Stimulated activated effector memory CD8-positive, alpha-beta T cell treated with anti-CD3 and anti-CD28 coated beads, Interleukin-12 subunit alpha, Interleukin-12 subunit beta, amount 100 ng/mL, for 72 hours (primary cell): ENCODE measurements at regions not wholly inside any gene's neighbourhood (a gene's known extent, or its start where the extent isn't known, plus 50 kb on each side); places are given as distances from the start of the nearest gene placed in this dataset.

Experiments
- ATAC-seq: fragments of 150-1000 bp; cut with Tn5 transposase; 2 replicates; pipeline ENCODE4 v1.10.0; 2021
- DNase-seq, 2 donors: peaks; one replicate each; pipeline ENCODE4 v3.0.0; 2021 to 2022; ENCODE audit warnings: low spot score in 2 of 2
- H3K27ac Mint-ChIP-seq: one replicate; pipeline ENCODE4 v1.8.0; 2022; ENCODE audit warnings: mild to moderate bottlenecking, mixed read lengths
- H3K36me3 Mint-ChIP-seq: one replicate; pipeline ENCODE4 v1.8.0; 2022; ENCODE audit warnings: mild to moderate bottlenecking, mixed read lengths
- H3K4me1 Mint-ChIP-seq: one replicate; pipeline ENCODE4 v1.8.0; 2022; ENCODE audit warnings: mixed read lengths
- H3K4me3 Mint-ChIP-seq: one replicate; pipeline ENCODE4 v1.8.0; 2022; ENCODE audit warnings: mild to moderate bottlenecking, mixed read lengths
- H3K9me3 Mint-ChIP-seq: one replicate; pipeline ENCODE4 v1.8.0; 2022; ENCODE audit warnings: mixed read lengths

DNA sequence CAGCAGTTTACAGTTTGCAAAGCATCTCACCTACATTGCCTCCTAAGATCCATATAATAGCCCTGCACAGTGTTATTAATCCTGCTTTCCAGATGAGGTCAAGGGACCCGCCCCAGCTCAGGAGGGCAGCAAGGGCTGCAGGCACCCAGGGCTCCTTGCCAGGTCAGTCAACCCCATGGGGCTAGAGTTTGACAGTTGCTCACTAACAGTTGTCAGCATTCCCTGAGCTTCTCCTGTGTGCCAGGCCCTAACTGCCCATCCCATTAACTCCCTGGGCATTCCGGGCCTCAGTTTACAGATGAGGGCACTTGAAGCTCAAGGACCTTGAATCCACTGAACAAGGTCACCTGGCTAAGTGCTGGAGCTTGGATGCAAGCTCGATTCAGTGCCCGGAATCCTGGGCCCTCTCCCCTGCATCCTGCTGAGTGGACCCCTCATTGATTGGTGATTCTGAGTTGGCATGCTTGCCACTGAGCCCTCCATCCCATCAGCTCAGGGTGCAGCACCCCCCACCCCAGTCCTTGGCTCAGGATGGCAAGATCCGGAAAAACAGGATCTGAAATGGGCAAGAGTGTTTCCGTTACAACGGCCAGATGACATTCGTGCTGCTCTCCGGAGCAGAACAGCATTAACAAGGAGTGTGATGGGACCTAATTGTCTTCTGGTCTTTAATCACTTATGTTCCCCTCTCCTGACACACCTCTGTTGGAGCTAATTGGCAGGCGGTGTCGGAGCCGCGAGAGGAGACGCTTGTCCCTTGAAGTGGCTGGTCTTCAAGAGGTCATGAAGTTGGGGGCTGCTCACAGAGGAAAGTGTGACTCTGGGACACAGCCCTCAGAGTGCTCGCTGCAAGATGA lies 87.4 kb upstream of the SHISAL1 start:
- Mint-ChIP-seq H3K27ac (no peak overlapping the region), H3K36me3 (no peaks in the 10 kb centered on the region), H3K4me1 (no peaks in the 10 kb centered on the region), H3K4me3 (no peak overlapping the region), H3K9me3 (no peaks in the 10 kb centered on the region)
- DNase-seq = no peak
- no peak for ATAC-seq

DNA sequence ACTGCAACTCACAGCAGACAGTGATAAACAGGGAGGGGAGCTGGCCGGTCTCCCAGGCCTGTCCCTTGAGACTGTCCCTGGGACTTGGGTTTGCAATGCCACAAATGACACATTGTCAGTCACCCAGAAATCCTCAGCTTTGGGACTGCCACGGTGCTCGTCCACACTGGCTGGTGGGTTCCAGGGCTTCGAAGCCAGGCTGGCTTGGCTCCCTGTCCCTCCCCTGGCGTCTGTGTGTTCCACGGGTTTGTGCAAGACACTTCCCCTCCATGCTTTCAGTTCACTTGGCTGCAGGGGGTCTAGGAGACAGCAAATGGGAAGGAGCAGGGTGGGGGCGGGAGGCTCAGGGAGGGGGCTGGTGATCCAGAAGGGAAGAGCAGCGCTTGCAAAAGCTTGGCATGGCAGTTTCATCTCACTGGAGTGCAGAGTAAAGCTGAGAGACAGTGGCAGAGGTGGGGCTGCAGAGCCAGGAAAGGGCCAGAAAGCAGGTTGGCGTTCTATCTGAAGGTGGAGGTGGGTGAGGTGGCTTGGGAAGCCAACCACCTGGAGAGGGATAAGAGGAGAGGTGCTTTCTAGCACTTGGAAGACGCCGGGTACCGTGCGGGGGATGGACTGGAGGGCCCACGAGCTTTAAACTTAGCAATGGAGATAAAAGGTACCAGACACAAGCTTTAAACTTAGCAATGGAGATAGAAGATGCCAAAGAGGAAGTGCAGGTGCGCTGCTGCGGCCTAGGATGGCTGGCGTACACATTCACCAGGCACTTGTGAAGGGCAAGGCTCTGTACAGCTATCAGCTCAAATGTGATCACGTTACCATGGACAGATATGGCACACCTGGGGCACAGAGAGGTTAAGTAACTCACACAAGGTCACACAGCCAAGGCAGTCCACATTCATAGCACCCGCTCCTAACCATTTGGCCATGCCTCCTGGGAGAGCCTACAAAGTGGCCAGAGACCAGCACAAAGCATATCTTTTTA lies 86.4 kb upstream of the SHISAL1 start:
- H3K9me3 Mint-ChIP-seq = no peaks in the 10 kb centered on the region
- no peak overlapping the region for H3K4me3 Mint-ChIP-seq
- no peak overlapping the region for H3K27ac Mint-ChIP-seq
- DNase-seq (no peak), ATAC-seq (no peak)
- no peaks in the 10 kb centered on the region for H3K4me1 Mint-ChIP-seq
- no peaks in the 10 kb centered on the region for H3K36me3 Mint-ChIP-seq

DNA sequence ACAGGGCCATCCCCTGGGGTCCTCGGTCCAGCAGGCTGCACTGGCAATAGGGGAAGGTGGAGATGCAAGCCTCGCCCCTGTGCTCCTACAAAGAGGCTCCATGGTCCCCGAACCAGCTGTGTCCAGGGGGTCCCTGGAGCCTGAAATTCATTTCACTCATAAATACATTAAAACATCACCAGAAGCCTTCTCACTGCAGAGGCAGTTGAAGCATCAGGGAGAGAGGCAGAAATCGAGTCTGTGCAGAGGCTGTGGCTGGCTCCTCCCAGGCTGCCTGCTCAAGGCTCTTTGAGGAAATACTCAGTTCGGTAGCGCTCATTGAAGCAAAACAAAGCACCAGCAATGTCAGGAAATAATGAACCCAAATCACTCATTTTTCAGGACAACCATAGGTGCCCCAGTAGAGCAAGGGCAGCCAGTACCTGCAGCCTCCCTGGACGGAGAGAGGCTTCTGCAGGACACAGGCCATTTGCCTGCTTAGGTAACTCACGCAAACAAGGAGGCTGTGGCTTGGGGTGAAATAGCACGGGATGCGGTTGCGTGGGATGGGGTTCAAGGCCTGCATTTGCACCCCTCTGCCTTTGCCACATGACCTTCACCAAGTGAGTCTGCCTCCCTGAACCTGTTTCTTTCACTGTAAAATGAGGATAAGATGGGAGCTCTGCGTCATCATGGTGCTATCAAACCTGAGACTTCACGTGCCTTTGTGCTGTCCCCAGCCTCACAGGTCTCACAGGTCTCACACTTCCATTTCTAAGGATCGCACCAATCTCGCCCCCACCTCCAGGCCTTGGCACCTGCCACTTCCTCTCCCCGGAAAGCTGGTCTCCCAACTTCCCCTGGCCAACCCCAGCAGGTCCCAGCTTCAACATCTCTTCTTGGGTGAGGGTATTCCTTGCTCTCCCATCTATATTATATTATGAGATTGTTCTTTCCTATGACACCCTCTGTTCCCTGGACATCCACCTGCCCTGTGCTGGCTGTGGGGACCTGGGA lies 84.3 kb upstream of the SHISAL1 start:
- DNase-seq (no peak), ATAC-seq (no peak)
- Mint-ChIP-seq H3K9me3 (no peaks in the 10 kb centered on the region), H3K36me3 (no peaks in the 10 kb centered on the region), H3K27ac (no peak overlapping the region), H3K4me1 (no peaks in the 10 kb centered on the region), H3K4me3 (no peak overlapping the region)

DNA sequence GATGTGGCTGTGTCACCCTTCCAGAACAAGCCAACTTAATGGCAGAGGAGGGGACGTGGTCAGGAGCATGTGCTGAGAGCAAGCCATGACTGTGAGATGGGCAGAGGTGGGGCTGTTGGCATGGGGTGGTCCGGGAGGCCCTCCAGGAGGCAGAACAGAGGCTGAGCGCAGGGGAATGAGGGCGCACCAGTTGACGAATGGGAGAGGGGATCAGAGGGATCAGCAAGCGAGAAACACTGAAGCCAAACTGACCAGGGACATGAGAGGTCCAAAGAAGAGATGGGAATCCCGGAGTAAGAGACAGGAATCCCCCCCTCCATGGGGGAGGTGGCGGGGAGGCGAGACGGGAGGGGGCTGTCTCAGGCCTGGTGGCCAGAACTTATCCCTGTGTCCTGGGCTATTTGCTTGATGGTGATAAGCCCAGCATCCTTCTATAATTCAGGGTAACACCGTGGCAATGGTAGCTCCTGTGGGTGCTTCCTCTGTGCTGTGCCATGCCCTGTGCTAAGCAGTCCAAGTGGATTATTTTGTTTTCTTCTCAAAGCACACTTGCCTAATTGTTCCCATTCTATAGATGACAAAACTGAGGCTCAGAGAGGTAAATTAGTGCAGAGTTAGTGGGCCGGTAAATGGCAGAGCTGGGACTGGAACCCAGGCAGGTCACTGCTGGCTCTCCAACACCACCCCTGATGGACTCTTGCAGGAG lies 83.4 kb upstream of the SHISAL1 start:
- H3K4me1 Mint-ChIP-seq = peaks cover 6% of the 10 kb centered on the region
- no peak overlapping the region for H3K4me3 Mint-ChIP-seq
- DNase-seq (no peak), ATAC-seq (no peak)
- no peak overlapping the region for H3K27ac Mint-ChIP-seq
- no peaks in the 10 kb centered on the region for H3K36me3 Mint-ChIP-seq
- H3K9me3 Mint-ChIP-seq = no peaks in the 10 kb centered on the region

DNA sequence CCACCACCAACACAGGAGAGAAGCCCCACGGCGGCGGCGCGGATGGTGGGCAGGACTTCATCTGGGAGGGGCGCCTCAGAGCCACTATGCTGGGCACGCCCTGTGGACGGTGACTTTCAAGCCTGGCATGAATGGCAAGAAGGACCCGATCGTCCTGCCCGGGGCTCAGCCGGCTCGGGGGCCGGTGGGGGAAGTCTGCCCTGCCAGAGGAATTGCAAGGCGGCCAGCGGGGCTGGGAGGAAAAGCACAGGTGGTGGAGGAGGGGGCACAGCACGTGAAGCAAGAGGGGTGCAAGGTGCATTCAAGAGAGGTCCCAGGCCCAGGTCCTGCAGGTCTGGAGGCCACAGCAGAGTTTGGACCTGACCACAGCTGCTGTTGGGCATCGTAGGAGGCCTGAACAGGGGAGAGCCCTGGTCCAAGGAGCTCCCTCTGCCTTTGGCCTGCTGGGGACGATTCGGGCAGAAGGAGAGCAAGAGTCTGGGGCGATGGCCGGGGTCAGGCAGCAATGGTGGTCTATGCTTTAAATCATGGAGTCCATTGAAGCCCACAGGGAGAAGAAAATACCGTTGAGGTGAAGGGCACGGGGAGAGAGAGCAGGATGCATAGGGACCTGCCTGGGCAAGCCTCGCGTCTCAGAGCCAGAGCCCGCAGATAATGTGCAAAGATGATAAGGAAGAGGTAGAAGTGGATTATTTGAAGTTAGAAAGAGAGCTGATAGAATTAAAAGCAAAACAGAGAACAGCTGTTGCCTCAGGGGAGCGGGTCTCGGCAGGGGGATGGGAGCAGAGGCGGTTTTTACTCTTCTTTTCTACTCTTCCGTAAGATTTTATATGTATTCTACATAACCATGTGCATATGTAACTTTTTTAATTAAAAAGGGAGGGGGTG lies 82.6 kb upstream of the SHISAL1 start:
- Mint-ChIP-seq H3K4me3 (no peak overlapping the region), H3K36me3 (no peaks in the 10 kb centered on the region), H3K9me3 (no peaks in the 10 kb centered on the region), H3K4me1 (peaks cover 6% of the 10 kb centered on the region), H3K27ac (no peak overlapping the region)
- ATAC-seq (no peak), DNase-seq (no peak)

DNA sequence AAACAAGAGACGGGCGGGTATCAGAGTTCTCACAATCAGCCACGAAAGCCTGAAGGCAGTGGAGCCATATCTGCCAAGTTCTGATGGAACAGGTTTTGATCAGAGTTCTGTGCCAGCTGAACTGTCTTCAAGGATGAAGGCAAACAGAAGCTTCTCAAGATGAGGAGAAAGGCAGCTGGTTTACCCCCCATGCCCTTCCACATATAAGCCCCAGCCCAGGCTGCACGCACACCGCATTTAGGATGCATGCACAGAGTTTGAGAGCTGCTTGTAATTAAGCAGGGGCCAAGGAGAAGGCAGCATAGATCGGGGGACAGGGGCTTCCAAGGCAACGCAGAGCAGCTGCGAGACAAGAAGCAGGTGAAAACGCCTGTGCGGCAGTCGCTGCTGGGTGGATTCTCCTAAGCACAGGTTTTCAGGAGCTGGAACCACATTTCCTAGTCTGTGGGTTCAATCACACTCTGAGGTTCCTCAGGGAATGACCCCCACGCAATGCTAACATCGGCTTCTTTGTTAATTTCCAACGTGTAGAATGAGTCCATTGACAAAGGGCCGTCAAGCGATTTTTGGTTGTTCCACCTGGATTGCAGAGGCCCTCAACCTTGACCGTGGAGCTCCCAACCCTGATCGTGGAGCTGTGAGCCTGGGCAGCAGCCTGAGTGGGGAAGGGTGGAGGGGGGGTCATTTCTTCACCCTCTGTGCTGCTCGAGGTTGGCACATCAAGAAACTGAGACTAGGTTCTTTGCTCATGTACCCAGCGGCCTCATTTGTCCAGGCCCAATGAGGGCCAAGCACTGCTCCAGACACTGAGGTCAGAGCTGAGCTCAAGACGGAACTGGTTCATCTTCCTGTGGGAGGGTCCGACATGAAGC lies 81.7 kb upstream of the SHISAL1 start:
- H3K4me3 Mint-ChIP-seq = no peak overlapping the region
- no peak overlapping the region for H3K27ac Mint-ChIP-seq
- H3K4me1 Mint-ChIP-seq = peaks cover 6% of the 10 kb centered on the region

DNA sequence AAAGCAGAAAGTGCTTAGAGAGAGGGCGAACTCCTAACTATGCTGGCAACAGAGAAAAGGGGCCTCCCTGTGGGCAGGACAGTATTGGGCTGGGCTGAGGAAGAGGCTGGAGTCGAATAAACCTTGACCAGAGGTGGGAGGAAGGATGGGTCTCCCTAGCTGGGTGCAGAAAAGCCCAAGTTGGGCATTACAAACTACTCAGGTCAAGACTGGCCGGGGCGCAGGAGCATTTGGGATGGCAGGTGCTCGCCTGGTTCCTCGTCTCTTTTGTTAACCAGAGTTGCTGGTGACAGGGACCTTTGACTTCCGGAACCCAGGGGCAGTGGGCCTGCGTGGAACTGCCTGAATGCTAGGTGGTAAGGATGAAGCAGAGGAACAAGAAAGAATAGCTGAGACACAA lies 80.3 kb upstream of the SHISAL1 start:
- Mint-ChIP-seq H3K4me3 (no peak overlapping the region), H3K36me3 (no peaks in the 10 kb centered on the region), H3K4me1 (peaks cover 6% of the 10 kb centered on the region), H3K9me3 (no peaks in the 10 kb centered on the region), H3K27ac (no peak overlapping the region)
- ATAC-seq (no peak), DNase-seq (no peak)

More for the DNA sequence above, 81.7 kb upstream of the SHISAL1 start:
- no peak for DNase-seq
- Mint-ChIP-seq H3K36me3 (no peaks in the 10 kb centered on the region), H3K9me3 (no peaks in the 10 kb centered on the region)
- no peak for ATAC-seq

DNA sequence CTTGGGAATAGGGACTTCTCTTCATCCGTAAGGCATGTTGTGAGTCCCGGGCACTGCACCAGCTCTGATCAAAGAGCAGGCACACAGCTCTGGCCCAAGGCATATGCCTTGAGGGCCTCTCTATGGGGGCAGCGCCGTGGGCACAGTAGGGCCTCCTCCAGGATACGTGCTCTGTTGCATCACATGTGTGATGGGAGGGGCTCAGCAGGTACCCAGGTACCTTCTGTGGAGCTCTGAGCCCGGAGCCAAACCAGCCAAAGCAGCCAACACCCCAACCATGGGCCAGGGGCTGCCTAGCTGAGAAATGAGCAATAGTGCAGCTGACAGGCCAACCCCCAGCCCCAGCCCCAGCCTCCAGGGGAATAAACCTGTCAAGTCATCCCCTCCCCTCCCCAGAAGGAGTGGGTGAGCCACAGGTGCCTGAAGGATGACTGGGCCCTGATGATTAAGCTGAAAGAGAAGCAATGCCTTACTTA lies 79.7 kb upstream of the SHISAL1 start:
- no peaks in the 10 kb centered on the region for H3K9me3 Mint-ChIP-seq
- H3K36me3 Mint-ChIP-seq = no peaks in the 10 kb centered on the region
- DNase-seq = no peak
- no peak overlapping the region for H3K4me3 Mint-ChIP-seq
- H3K4me1 Mint-ChIP-seq = peaks cover 7% of the 10 kb centered on the region
- ATAC-seq = no peak
- H3K27ac Mint-ChIP-seq = no peak overlapping the region

DNA sequence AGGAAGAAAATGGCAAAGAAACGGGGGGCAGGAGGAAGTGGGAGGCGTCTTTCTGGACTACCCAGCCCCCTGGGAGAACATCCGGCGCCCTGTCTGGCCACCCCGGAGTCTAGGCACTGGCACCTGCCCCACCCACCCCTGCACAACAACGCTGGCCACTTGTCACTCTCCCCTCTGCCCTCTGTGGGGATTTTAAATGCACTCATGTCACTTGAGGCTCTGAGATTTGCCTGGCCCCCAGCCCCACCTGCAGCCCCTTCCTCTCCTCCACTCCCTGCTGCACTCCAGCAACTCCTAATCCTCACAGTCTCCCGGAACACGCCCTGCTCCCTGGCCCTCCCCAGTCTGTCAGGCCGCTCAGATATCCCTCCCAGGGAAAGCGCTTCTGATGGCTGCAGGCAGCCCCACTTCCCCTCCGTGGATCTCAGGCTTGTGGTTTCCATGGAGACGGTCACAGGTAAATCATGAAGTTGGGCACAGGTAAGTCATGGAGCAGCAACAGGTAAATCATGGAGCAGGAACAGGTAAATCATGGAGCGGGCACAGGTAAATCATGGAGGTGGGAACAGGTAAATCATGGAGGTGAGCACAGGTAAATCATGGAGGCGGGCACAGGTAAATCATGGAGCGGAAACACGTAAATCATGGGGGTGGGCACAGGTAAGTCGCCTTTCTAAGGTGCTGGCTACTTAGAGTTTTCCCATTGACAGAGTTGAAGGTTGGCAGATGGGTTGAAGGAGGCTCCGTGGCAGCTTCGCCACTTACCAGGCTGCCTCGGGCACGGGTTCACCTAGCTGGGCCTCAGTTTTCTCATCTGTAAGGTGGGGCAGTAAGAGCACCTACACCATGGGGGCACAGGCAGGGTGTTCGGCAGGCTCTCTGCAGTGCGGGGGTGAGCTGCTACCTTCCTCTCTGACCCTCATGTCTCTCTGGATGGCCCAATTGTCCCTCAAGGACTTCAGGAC lies 79.0 kb upstream of the SHISAL1 start:
- no peaks in the 10 kb centered on the region for H3K9me3 Mint-ChIP-seq
- no peak for DNase-seq
- no peaks in the 10 kb centered on the region for H3K36me3 Mint-ChIP-seq
- peaks cover 12% of the 10 kb centered on the region for H3K4me1 Mint-ChIP-seq
- ATAC-seq = no peak
- no peak overlapping the region for H3K27ac Mint-ChIP-seq
- no peak overlapping the region for H3K4me3 Mint-ChIP-seq

DNA sequence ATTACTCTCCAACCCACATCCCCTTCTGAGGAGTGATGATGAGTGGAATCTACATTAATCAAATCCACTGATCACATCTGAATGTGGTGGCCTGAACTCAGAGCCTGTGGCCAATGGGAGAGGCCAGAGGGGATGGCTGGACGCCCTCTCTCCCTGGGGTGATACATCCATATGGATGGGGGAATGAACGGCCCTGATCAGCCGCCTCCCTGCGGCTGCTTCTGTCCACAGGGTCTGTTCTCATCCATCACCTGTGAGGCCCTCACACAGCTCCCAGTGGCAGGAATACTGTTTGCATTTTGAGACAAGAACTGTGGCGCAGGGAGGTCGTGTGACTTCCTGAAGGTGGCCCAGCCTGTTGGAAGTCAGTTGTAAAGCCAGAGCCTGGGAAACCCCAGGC lies 78.3 kb upstream of the SHISAL1 start:
- no peak overlapping the region for H3K4me3 Mint-ChIP-seq
- no peaks in the 10 kb centered on the region for H3K9me3 Mint-ChIP-seq
- no peak overlapping the region for H3K27ac Mint-ChIP-seq
- no peaks in the 10 kb centered on the region for H3K36me3 Mint-ChIP-seq
- ATAC-seq (no peak), DNase-seq (no peak)
- H3K4me1 Mint-ChIP-seq = peaks cover 12% of the 10 kb centered on the region

DNA sequence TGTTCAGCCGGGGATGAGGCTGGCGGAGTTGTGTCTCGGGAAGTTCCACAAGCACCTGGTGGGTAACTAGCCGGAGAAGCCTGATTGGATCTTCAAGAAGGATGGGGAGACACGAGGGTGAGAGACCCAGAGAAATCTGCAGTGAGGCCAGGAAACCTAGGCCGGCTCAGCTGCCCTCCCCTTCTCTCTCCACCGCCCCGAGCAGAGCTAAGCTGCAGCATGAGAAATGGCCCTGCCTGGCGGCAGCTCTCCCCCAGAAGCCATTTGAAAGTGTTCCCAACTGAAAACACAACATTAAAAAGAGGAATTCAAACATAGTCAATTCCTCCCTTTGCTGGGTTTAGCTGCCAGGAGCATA lies 77.8 kb upstream of the SHISAL1 start:
- H3K4me1 Mint-ChIP-seq = peaks cover 12% of the 10 kb centered on the region
- H3K4me3 Mint-ChIP-seq = no peak overlapping the region
- ATAC-seq (no peak), DNase-seq (no peak)
- peak overlapping the region; percentile 26 for H3K27ac Mint-ChIP-seq
- no peaks in the 10 kb centered on the region for H3K9me3 Mint-ChIP-seq
- no peaks in the 10 kb centered on the region for H3K36me3 Mint-ChIP-seq
